GM21737 (cell line): ENCODE measurements at regions not wholly inside any gene's neighbourhood (a gene's known extent, or its start where the extent isn't known, plus 50 kb on each side); places are given as distances from the start of the nearest gene placed in this dataset.
"Not testable (repeated sequence)": the region's sequence is repeated elsewhere in the genome, so short reads cannot be mapped to it uniquely, and the experiment has no call there.

Experiments used
- ATAC-seq: cut with Tn5 transposase; IDR thresholded peaks from one replicate; pipeline ENCODE4 v1.9.1; 2021; ENCODE audit warnings: mild to moderate bottlenecking, moderate library complexity; ENCODE audit not compliant: unreplicated experiment

DNA sequence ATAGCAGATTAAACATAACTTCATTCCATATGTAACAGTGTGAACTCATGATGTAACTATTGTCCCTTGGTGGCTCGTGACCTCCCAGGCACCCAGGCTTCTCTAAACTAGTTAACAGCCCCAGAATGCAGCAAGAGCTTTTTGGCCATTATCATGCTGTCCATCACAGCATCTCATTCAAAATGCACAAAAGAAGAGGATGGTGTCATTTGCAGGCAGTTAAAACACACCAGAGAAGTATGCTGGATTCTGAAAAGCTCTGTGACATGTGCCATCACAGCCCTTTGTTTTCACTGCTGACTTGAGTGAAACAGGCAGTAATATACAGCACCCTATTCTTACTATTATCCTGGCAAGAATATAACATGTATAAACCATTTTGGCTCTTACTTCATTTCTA is 117.6 kb upstream of the CHMP2B start:
- no peak for ATAC-seq

DNA sequence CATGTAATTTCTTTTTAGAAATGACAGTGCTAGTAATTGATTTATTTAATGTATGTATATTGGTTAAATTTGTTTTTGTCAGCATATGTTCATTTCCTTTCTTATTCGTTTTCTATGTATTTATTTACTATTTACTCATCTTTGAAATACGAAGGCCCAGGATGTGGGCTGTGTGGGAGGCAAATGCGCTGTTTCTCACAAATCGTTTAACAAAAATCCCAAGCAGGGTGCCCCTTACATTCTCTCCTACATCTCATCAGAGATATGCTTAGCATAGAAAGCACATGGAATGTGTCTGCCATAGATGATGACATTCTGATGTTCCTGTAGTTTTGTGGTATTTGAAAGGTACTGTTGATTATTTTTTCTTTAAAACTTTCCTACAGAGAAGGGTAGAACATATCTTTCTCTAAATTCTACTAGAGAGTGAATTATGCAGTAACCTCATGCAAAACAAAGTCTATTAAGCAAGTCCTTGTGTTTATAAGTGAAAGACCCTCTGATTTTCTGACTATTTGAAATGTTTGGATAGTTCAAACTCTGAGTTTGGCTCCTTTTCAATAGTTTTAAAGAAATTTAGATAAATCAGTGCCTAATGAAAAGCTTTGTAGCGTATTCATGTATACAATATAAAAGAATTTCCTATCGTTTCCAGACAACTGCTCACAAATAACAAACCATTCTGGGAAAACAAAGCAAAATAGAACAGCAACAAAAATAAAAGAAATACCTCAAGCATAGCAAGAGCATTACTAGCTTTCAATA is 111.1 kb upstream of the VGLL3 start:
- ATAC-seq, result no peak

- ATAC-seq, result not testable (repeated sequence)
Measured at GRCh38 chr3:87097733-87098132, 106.8 kb upstream of the VGLL3 start.

DNA sequence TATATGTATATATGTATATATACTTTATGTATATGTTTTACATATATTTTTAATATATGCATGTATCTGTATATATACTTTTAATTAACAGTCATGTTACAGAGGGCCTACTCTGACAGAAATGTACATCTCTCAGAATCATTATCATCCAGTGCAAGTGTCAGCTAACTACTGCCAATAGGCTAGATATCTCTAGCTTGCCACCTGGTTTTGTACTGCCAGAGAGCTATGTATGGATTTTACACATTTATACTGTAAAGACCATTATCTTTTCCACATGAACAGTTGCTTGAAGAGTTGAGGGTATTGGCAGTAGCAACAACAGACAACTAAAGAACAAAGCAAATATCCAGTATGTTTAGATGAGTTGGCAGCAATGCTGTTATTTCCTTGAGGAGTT is 99.7 kb upstream of the VGLL3 start:
- ATAC-seq, result no peak

DNA sequence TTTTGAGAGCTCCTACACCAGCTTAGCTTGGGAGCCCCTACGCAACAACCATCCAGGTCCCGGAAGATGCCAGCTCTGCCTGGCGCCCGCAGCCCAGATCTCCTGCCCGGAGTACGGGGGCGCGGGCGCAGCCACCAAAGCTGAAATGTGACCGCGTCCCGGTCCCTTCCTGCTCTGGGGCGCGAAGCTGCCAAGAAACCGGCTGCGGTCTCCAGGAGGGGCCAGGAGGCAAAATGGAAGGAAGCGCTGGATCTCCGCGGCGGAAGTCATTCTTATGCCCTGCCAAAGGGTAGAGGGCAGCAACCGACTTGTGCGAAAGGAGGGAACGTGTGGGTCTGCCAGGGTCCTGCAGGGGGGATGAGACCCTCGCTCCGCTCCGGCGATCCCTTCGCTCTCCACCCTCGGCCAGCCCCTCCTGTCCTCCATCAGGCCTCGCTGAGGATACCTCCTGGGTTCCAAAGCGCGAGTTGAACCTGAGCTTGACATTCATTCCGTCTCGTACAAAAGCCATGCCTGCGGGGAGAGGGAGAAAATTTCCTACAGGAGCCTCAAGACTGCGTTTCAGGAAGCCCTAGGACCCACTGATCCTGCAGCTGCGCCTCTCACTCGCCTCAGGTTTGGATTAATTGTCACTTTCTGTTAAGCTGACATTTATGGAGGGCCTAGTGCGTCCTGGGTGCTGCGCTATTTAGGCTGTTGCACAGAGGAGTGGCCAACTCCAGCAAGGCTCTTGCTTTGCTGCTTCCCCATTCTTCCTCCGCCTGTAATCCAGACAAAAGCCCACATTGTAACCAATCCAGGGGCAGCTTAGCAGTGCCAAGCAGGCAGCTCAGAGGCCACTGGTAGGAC is 98.3 kb upstream of the VGLL3 start:
- peak; percentile 60 for ATAC-seq

GRCh38 chr3:87088430-87088992 is 97.6 kb upstream of the VGLL3 start:
- ATAC-seq, result no peak

GRCh38 chr3:87084868-87085267 is 93.9 kb upstream of the VGLL3 start:
- no peak for ATAC-seq

GRCh38 chr3:87082796-87083440 is 92.0 kb upstream of the VGLL3 start:
- ATAC-seq, result no peak

DNA sequence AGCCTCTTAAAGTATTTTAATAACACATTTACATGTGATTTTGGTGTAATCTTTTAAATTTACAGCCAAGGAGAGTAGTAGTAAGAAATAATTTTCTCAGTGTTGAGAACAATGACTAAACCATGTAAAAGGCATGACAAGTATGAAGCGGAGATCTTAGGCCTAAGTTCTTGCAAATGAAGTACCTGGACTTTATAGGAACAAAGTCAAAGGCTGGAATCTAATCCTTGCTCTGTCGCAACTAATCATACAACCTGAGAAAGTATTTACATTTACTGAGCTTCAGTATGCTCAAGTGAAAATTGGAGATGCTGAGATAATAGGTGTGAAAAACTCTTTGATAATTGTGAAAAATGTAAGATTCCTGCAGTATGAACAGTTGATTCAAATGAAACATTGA is 86.4 kb upstream of the VGLL3 start:
- no peak for ATAC-seq

DNA sequence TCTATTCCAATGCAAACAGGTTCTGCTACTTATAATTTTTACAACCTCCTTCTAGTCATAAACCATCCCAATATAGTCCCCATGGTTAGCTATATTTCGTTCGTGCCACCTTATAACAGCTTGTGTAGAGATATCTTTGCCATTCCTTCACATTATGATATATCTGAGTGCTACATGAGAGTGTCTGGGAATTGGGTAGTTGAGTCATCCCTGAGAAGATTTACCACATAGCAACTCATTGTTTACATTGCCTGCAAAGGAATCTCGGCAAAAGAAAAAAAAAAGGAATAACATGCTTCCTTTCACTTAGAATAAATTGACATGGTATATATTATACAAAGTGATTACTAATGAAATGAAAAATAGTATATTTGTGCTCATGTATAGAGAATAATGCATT is 86.0 kb upstream of the VGLL3 start:
- ATAC-seq, result no peak

DNA sequence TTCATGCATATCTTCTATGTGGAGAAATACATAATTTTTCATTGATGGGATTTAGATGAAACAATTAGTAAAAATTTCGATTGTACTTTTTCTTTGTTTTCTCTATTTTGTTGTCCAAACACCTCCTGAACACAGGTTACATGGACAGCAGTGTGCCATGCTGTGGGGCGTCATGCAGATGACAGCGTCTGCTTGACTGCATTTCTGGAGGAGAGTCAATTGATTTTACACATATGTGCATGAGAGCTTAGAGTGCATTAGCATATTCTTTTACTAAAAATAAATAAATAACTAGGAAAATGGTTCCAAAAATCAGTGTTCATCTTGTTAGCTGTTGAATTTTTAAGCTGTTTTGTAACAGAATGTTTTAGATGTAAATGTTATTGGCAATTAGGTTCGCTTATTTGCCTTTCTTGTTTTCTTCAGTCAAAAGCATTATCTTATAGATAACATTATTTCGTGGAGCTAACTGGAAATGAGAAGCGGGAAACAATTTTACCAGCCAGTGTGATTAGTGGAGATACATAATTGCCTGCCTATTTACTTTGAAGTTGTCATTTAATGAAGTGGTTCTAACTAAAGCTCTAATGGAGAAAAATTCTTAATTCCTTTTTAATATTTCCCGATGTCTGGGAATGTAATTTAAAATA is 82.7 kb upstream of the VGLL3 start:
- ATAC-seq, result no peak

DNA sequence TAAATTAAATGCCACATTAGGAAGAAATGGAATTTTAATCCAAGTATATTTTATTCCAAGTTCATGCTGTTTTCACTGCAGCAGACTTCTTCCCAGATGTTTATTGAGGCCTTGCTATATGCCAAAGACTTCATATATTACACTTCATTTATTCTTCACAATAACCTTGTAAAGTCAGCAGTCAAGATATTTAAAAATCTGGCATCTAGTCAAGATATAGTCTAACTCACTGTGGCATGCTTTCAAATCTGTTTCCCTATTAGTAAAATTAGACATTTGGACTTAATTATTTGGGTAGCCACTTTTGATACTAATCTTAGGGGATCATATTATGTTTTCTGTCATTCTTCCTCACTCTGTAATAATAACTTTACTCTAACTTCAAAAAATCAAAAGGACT is 81.5 kb upstream of the VGLL3 start:
- no peak for ATAC-seq

GRCh38 chr3:87069971-87070370 is 79.0 kb upstream of the VGLL3 start:
- ATAC-seq, result no peak

- no peak for ATAC-seq
Measured at GRCh38 chr3:87069021-87069420, 78.1 kb upstream of the VGLL3 start.

DNA sequence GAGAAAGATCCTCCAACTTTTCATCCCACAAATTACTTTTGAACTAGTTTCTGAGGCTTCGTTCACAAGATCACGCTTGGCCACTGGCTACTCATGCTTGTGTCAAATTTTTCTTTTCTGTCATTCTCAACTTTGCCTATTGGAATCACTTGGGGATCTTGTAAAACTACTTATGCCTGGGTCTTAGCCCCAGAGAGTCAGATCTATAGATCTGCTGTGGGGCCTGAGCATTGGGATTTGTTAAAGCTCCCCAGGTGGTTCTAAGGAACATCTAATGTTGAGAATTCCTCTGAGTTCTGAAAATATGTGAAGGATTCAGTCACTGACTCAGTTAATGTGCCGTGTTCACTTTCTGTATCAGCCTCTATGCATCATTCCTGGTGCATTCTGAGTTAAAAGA is 71.7 kb upstream of the VGLL3 start:
- no peak for ATAC-seq

DNA sequence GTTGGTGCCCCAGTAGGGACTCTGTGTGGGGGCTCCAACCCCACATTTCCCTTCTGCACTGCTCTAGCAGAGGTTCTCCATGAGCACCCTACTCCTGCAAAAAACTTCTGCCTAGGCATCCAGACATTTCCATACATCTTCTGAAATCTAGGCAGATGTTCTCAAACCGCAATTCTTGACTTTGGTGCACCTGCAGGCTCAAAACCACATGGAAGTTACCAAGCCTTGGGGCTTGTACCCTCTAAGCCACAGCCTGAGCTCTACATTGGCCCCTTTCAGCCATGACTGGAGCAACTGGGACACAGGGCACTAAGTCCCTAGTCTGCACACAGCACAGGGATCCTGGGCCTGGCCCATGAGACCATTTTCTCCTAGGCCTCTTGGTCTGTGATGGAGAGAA is 66.5 kb upstream of the VGLL3 start:
- ATAC-seq, result no peak

DNA sequence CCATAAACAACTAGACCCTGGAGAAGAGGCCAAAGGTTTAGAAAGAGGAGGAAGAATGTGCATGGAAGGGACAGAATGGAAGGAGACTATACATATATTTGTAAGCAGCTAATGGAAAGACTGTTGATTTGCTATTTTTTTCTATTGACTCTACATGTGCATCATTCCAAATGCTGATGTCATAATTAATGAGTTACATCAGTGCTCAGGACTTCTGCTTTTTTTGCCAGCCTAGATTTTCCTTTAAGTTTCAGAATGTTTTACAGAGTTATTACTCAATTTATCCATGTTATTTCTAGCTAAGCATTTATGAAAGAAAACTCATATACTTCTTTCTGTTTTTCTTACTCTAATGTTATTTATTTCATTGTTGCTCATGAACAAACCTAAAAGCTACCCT is 62.6 kb upstream of the VGLL3 start:
- no peak for ATAC-seq

DNA sequence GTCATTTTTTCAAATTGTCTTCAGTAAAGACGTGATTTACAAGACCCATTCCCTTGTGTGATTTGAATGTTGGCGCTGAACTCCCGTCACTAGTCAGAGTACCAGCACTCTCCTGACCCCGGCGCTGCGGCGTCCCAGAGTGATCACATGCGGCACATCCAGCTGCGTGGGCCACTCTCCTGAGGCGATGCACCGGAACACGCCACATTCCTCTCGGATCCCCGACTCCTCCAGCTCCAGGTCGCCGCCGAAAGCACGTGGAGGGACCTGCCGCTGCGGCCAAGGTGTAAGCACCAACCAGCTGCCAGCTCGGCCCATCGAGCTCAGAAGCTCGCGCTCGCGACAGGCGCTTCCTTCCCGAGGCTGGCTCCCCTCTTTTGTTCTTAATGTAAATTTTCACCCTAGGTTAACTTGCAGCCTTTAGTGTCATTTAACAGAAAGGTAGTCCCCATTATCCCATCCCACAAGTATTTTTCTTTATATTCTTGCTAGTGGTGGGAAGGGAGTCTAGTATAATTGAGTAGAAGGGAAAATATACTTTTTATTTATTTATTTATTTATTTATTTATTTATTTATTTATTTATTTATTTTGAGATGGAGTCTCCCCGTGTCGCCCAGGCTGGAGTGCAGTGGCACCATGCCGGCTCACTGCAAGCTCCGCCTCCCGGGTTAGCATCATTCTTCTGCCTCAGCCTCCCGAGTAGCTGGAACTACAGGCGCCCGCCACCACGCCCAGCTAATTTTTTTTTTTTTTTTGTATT is 61.7 kb upstream of the VGLL3 start:
- no peak for ATAC-seq

- no peak for ATAC-seq
Measured at GRCh38 chr3:87047852-87048251, 56.9 kb upstream of the VGLL3 start.

DNA sequence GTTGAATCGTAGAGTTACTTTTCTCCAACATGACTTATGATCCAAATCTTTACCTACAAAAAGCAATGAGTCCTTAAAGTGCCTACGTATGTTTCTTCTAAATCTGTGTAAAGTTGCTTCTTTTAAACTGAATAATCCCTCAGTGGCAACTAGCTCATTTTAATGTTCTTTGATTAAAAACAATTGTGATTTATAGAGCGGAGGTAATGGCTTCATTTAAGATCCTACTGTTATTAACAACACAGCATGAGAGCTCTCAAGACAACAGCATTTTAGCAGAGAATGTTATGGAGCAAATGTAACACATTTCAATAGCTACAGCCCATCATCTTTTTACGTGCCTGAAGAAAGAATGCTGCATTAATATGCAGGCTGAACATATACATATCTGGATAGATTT is 55.3 kb upstream of the VGLL3 start:
- no peak for ATAC-seq
